Lower lobe of right lung (tissue), 2 donors: ENCODE measurements at regions not wholly inside any gene's neighbourhood (a gene's known extent, or its start where the extent isn't known, plus 50 kb on each side); places are given as distances from the start of the nearest gene placed in this dataset.

ENCODE experiments used
- ATAC-seq, 2 donors: fragments of 200-7000 bp; cut with Tn5 transposase; one replicate each; pipeline ENCODE4 v1.9.1; 2020 to 2022; ENCODE audit warnings: mild to moderate bottlenecking in 2 of 2, moderate library complexity in 2 of 2
- DNase-seq: peaks from one replicate; pipeline ENCODE4 v3.0.0-alpha.2; 2020
- H3K27ac ChIP-seq: fragments of 200-600 bp; one replicate; pipeline ENCODE4 v1.8.0; 2022
- H3K27me3 ChIP-seq: fragments of 200-600 bp; one replicate; pipeline ENCODE4 v1.8.0; 2022; ENCODE audit warnings: low read depth
- H3K36me3 ChIP-seq: fragments of 200-600 bp; one replicate; pipeline ENCODE4 v1.8.0; 2022; ENCODE audit warnings: mild to moderate bottlenecking
- H3K4me1 ChIP-seq: fragments of 200-600 bp; one replicate; pipeline ENCODE4 v1.8.0; 2022
- H3K4me3 ChIP-seq: fragments of 200-600 bp; one replicate; pipeline ENCODE4 v1.8.0; 2022; ENCODE audit warnings: mild to moderate bottlenecking
- H3K9me3 ChIP-seq: fragments of 200-600 bp; one replicate; pipeline ENCODE4 v1.8.0; 2022
- CTCF ChIP-seq: fragments of 200-600 bp; IDR thresholded peaks from one replicate; pipeline ENCODE4 v1.8.0; 2022; ENCODE audit warnings: antibody characterized with exemption, mild to moderate bottlenecking
- intact Hi-C: fragments of 100-400 bp; cut with DNase I; formaldehyde crosslinking; loops from one replicate; pipeline ENCODE4 v1.11.0; 2022
- donor health status: DM: no; HTN: yes; CAD: no; lungs with severe emphysema.

- H3K4me3 ChIP-seq = no peak overlapping the region
- intact Hi-C loops = no loop called here
- H3K27me3 ChIP-seq = no peaks in the 10 kb centered on the region
- no peaks in the 10 kb centered on the region for H3K9me3 ChIP-seq
- no peak overlapping the region for H3K27ac ChIP-seq
- H3K4me1 ChIP-seq = no peaks in the 10 kb centered on the region
- DNase-seq (no peak), ATAC-seq (no peak)
- H3K36me3 ChIP-seq = no peaks in the 10 kb centered on the region
- no peak for TF ChIP-seq CTCF
Observed at GRCh38 chr5:18068826-18069225, 434.6 kb downstream of the TAF11L14 start.

GRCh38 chr5:18069790-18070189 lies 435.5 kb downstream of the TAF11L14 start:
- no peak overlapping the region for H3K27ac ChIP-seq
- no peak for DNase-seq
- no peak overlapping the region for H3K4me3 ChIP-seq
- H3K4me1 ChIP-seq = no peaks in the 10 kb centered on the region
- no peaks in the 10 kb centered on the region for H3K9me3 ChIP-seq
- intact Hi-C loops = no loop called here
- ATAC-seq = no peak
- TF ChIP-seq CTCF = no peak
- no peaks in the 10 kb centered on the region for H3K36me3 ChIP-seq
- no peaks in the 10 kb centered on the region for H3K27me3 ChIP-seq

DNA sequence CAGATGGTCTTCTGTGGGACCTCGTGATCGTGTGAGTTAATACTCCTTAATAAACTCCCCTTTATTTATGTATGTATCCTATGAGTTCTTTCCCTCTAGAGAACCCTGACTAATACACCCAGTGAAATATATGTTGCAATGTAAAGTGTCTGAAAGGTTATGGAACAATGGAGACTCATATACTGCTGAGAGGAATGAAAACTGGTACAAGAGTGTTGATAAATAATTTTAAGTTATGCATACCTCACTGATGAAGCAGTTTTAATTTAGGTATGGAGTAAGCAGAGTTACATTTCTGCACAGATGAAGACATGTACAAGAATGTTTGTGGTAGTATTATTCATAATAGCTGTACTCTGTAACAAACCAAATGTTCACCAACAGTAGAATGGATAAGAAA lies 438.3 kb downstream of the TAF11L14 start:
- Histone ChIP-seq H3K4me3 (no peak overlapping the region), H3K4me1 (no peaks in the 10 kb centered on the region), H3K36me3 (no peaks in the 10 kb centered on the region), H3K27me3 (no peaks in the 10 kb centered on the region), H3K9me3 (no peaks in the 10 kb centered on the region), H3K27ac (no peak overlapping the region)
- DNase-seq = no peak
- intact Hi-C loops = no loop called here
- no peak for ATAC-seq
- TF ChIP-seq CTCF = no peak

- H3K27ac ChIP-seq = no peak overlapping the region
- DNase-seq (no peak), ATAC-seq (no peak)
- TF ChIP-seq CTCF = no peak
- no peak overlapping the region for H3K4me3 ChIP-seq
- no peaks in the 10 kb centered on the region for H3K4me1 ChIP-seq
- H3K36me3 ChIP-seq = no peaks in the 10 kb centered on the region
- no peaks in the 10 kb centered on the region for H3K9me3 ChIP-seq
- no peaks in the 10 kb centered on the region for H3K27me3 ChIP-seq
- intact Hi-C loops = no loop called here
Observed at GRCh38 chr5:18074961-18075360, 440.7 kb downstream of the TAF11L14 start.

DNA sequence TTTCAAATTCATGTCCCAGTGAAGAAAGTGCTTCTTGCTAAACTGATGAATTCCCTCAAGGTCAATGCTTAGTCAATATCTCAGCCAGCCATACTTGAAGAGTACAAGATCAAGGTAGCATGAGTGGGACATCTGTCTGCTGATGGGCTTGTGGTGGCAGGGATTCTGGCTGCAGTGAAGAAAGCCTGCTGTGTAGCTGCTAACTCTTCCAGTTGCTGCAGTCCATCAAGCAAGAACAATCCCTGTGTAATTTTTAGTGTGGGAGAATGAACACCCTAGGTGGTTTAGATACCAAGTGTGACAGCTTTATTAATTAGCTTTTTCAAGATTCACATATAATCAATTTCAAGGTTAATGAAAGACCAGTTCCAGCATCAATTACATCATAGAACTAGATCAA lies 443.9 kb downstream of the TAF11L14 start:
- H3K4me1 ChIP-seq = no peaks in the 10 kb centered on the region
- H3K4me3 ChIP-seq = no peak overlapping the region
- no peaks in the 10 kb centered on the region for H3K36me3 ChIP-seq
- no peaks in the 10 kb centered on the region for H3K27me3 ChIP-seq
- no peak for DNase-seq
- intact Hi-C loops = no loop called here
- no peak for ATAC-seq
- no peaks in the 10 kb centered on the region for H3K9me3 ChIP-seq
- no peak overlapping the region for H3K27ac ChIP-seq
- TF ChIP-seq CTCF = no peak

- no peaks in the 10 kb centered on the region for H3K9me3 ChIP-seq
- DNase-seq (no peak), ATAC-seq (no peak)
- intact Hi-C loops = no loop called here
- H3K4me1 ChIP-seq = no peaks in the 10 kb centered on the region
- H3K4me3 ChIP-seq = no peak overlapping the region
- no peaks in the 10 kb centered on the region for H3K27me3 ChIP-seq
- no peak overlapping the region for H3K27ac ChIP-seq
- no peak for TF ChIP-seq CTCF
- no peaks in the 10 kb centered on the region for H3K36me3 ChIP-seq
Observed at GRCh38 chr5:18079831-18080230, 445.6 kb downstream of the TAF11L14 start.
